ENCODE measurements at regions not wholly inside any gene's neighbourhood (a gene's known extent, or its start where the extent isn't known, plus 50 kb on each side); places are given as distances from the start of the nearest gene placed in this dataset.
"Not testable (repeated sequence)": the region's sequence is repeated elsewhere in the genome, so short reads cannot be mapped to it uniquely, and the experiment has no call there.

GRCh38 chr2:40915651-40916050, 463.8 kb upstream of the SLC8A1 start:
- intact Hi-C loops (cut with micrococcal nuclease), result no loop called here

GRCh38 chr2:40935349-40935748, 483.5 kb upstream of the SLC8A1 start:
- intact Hi-C loops (cut with micrococcal nuclease), result no loop called here

GRCh38 chr2:40937284-40937683, 485.4 kb upstream of the SLC8A1 start:
- intact Hi-C loops (cut with micrococcal nuclease), result no loop called here

- intact Hi-C loops (cut with micrococcal nuclease), result no loop called here
Measured at GRCh38 chr2:40953341-40953740, 501.5 kb upstream of the SLC8A1 start.

- intact Hi-C loops (cut with micrococcal nuclease), result no loop called here
Measured at GRCh38 chr2:40955042-40955441, 503.2 kb upstream of the SLC8A1 start.

GRCh38 chr2:40955635-40956034, 503.7 kb upstream of the SLC8A1 start:
- intact Hi-C loops (cut with micrococcal nuclease), result no loop called here

GRCh38 chr2:40957508-40957907, 505.6 kb upstream of the SLC8A1 start:
- intact Hi-C loops (cut with micrococcal nuclease), result no loop called here

GRCh38 chr2:40962026-40962425, 510.1 kb upstream of the SLC8A1 start:
- intact Hi-C loops (cut with micrococcal nuclease), result no loop called here

GRCh38 chr2:40964509-40965250, 512.8 kb upstream of the SLC8A1 start:
- intact Hi-C loops (cut with micrococcal nuclease), result no loop called here

- intact Hi-C loops (cut with micrococcal nuclease), result no loop called here
Measured at GRCh38 chr2:40967451-40967850, 515.6 kb upstream of the SLC8A1 start.

GRCh38 chr2:40975151-40975550, 523.3 kb upstream of the SLC8A1 start:
- intact Hi-C loops (cut with micrococcal nuclease), result no loop called here

GRCh38 chr2:40997362-40997761, 545.5 kb upstream of the SLC8A1 start:
- intact Hi-C loops (cut with micrococcal nuclease), result no loop called here

- intact Hi-C loops (cut with micrococcal nuclease), result no loop called here
Measured at GRCh38 chr2:41000374-41000773, 548.5 kb upstream of the SLC8A1 start.

GRCh38 chr2:41000906-41001305, 549.0 kb upstream of the SLC8A1 start:
- intact Hi-C loops (cut with micrococcal nuclease), result no loop called here

GRCh38 chr2:41004700-41005099, 552.8 kb upstream of the SLC8A1 start:
- intact Hi-C loops (cut with micrococcal nuclease), result no loop called here

- intact Hi-C loops (cut with micrococcal nuclease), result no loop called here
Measured at GRCh38 chr2:41020358-41020757, 568.5 kb upstream of the SLC8A1 start.

GRCh38 chr2:41024816-41025215, 572.9 kb upstream of the SLC8A1 start:
- intact Hi-C loops (cut with micrococcal nuclease), result no loop called here

GRCh38 chr2:41026613-41027012, 574.7 kb upstream of the SLC8A1 start:
- intact Hi-C loops (cut with micrococcal nuclease), result no loop called here

- intact Hi-C loops (cut with micrococcal nuclease), result no loop called here
Measured at GRCh38 chr2:41027095-41027494, 575.2 kb upstream of the SLC8A1 start.

GRCh38 chr2:41031282-41031681, 579.4 kb upstream of the SLC8A1 start:
- intact Hi-C loops (cut with micrococcal nuclease), result no loop called here

- intact Hi-C loops (cut with micrococcal nuclease), result no loop called here
Measured at GRCh38 chr2:41032715-41033114, 580.8 kb upstream of the SLC8A1 start.

- intact Hi-C loops (cut with micrococcal nuclease), result no loop called here
Measured at GRCh38 chr2:41033127-41033526, 581.2 kb upstream of the SLC8A1 start.

- intact Hi-C loops (cut with micrococcal nuclease), result no loop called here
Measured at GRCh38 chr2:41038408-41038807, 586.5 kb upstream of the SLC8A1 start.

- intact Hi-C loops (cut with micrococcal nuclease), result not testable (repeated sequence)
Measured at GRCh38 chr2:41039750-41040149, 587.9 kb upstream of the SLC8A1 start.
